ENCODE measurements at regions not wholly inside any gene's neighbourhood (a gene's known extent, or its start where the extent isn't known, plus 50 kb on each side); places are given as distances from the start of the nearest gene placed in this dataset.

- no peak for TF ChIP-seq CTCF (IDR thresholded peaks at IDR 0.05)
- TF ChIP-seq POLR2A (IDR thresholded peaks at IDR 0.05), result no peak
Observed at GRCh38 chr1:239897458-239897857, 194.2 kb upstream of the FMN2 start.

Data from right lobe of liver (tissue), 4 donors.